GM12801 (cell line): ENCODE measurements at regions not wholly inside any gene's neighbourhood (a gene's known extent, or its start where the extent isn't known, plus 50 kb on each side); places are given as distances from the start of the nearest gene placed in this dataset.

Source experiments
- TF ChIP-seq, protein P1 (sequence below): IDR thresholded peaks from one replicate; pipeline ENCODE4 v1.5.1; 2011; ENCODE audit warnings: control low read depth; ENCODE audit not compliant: insufficient read length; ENCODE audit errors: extremely low read depth

DNA sequence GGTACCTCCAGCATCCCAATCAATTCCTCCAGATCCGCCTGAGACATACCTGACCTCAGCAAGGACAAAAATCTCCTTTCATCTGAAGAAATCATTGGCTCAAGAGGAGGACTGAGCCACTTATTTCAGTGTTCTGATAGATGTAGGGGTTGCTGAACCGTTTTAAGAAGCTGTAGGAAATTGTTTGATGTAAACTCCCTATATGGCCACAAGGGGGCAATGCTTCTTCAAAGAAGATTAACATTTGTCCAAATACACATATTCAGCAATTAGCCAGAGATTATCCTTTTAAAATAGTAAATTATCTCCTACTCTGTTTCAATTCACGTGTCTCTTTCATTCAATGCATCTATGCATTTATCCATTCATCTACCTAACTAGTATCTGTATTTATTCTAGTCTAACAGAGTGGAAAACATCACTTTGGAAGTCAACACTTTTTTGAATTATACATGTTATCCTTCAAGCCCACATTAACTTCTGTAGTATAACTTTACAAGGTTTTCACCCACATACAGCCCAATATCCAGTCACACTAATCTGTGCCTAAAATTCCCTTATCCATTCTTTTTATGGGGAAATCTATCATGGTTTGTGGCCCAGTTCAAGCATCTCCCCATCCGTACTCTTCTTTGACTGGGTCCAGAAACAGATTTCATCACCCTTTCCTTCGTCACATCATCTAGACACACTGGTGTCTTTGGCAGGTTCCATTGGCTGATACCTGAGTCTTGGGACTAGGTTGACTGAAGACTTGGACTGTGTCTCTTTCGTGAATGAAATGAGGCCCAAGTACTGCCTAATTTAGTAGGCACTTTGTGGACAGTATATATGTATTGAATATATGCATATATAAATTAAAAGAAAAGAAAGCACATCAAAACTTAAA is 411.0 kb upstream of the OR4E1 start:
- TF ChIP-seq, protein P1, sequence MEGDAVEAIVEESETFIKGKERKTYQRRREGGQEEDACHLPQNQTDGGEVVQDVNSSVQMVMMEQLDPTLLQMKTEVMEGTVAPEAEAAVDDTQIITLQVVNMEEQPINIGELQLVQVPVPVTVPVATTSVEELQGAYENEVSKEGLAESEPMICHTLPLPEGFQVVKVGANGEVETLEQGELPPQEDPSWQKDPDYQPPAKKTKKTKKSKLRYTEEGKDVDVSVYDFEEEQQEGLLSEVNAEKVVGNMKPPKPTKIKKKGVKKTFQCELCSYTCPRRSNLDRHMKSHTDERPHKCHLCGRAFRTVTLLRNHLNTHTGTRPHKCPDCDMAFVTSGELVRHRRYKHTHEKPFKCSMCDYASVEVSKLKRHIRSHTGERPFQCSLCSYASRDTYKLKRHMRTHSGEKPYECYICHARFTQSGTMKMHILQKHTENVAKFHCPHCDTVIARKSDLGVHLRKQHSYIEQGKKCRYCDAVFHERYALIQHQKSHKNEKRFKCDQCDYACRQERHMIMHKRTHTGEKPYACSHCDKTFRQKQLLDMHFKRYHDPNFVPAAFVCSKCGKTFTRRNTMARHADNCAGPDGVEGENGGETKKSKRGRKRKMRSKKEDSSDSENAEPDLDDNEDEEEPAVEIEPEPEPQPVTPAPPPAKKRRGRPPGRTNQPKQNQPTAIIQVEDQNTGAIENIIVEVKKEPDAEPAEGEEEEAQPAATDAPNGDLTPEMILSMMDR: no peak

DNA sequence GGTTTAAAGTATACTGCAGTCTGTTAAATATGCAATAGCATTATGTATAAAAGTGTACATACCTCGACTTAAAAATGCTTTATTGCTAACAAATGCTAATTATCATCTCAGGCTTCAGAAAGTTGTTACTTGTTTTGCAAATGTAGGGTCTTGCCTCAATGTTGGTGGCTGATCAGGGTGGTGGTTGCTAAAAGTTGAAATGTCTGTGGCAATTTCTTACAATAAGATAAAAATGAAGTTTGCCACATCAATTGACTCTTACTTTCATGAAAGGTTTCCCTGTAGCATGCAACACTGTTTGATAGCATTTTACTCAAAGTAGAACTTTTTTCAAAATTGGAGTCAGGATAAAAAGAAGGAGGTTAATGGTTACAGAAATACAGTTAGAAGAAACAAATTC is 407.7 kb upstream of the OR4E1 start:
- TF ChIP-seq, protein P1: no peak

DNA sequence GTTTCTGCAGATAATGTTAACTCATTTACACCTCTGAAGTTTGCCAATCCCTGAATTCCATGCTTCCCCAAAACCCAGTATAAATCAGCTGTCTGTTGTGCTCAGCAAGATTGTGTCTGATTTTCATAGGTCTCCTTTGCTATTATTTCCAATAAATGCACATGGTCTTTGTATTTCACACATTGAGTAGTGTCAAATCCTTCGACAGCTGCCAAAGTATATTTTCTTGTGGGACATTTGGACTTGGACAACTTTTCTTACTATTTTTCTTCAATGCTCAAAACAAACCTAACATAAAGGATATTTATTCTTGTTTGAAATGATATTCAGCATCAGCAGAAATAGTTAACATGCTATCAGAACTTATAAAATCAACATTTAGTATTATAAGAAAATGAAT is 406.1 kb upstream of the OR4E1 start:
- TF ChIP-seq, protein P1: no peak

DNA sequence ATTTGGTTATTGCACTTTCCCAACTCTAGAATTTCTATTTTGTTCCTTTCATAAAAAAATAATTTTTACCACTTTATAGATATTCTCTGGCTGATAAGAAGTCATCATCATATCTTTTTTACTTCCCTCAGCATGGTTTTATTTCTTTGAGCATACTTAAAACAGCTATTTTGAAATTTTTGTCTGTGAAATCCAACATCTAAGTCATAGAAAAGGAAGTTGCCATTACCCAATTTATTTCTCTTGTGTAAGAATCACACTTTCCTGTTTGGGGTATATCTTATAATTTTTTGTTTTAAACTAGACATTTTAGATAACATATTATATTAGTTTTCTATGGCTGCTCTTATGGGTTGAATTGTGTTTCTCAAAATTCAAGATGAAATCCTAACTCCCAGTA is 400.2 kb upstream of the OR4E1 start:
- TF ChIP-seq, protein P1: no peak

DNA sequence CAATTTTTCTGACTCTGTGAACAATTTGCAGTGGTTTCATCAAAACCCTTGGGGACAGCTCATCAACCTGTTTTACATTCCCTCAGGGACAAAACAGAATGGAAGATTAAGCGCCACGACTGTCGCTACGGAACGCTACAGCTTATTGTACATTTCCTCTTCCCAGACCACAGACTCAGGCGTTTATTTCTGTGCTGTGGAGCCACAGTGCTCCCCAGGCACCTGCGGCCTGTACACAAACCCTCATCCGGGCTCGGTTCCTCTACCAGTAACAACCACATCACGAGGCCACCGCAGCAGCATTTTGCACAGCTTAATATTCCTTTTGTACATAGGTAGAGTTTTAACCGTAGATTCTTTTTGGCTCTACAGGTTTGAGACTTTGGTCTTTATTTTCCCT is 397.4 kb upstream of the OR4E1 start:
- TF ChIP-seq, protein P1: no peak

DNA sequence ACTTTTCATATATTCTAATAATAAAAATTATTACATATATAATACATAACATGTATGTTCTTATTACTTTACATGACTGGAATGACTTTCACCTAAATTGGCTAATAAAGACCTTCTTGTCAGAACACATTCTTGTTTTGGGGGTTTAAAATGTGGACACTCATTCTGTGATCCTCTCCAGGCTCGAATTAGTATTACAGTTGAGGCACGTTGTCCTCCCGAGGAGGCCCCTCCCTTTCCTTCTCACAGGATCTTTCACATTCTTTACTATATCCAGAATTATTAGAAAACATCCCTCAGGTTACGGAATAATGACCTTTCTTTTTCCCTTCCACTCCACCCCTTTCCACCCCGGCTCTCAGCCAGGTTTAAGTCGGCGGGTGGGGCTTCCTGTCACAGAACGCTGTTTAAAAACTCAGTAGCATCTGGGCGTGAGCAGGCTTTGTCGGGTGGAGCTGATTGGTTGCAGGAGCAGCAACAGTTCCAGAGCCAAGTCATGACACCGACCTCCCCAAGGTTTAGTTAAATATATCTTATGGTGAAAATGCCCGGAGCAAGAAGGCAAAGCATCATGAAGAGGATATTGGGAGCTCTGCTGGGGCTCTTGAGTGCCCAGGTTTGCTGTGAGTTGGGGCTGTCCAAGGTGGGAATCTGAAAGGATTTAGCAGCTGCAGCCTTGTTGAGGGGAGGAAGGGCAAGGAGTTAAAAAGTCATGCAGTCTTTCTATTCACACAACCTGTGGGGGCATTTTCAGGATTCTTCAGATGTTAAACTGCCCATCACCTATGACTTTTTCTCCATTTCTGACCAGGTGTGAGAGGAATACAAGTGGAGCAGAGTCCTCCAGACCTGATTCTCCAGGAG is 396.7 kb upstream of the OR4E1 start:
- TF ChIP-seq, protein P1: no peak

DNA sequence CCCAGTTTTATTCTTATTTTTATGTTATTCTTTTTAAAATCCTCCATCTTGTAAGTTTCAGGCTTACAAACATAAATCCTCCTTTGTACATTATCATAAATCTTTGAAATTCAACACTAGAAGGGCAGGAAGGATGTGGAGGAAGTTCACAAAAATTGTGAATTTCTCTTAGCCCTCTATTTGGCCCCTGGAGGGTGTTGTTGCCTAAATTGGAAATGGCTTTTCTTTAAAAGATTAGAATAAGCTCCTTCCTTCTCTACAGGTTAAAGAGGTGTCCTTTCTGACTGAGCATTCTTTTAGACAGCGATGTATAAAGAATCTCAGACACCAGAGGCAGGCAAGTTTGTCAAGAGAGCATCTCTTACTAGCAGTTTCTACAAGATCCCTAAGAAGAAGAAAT is 391.7 kb upstream of the OR4E1 start:
- TF ChIP-seq, protein P1: no peak
